Stimulated activated naive CD8-positive, alpha-beta T cell treated with anti-CD3 and anti-CD28 coated beads, Interleukin-15, Interleukin-2, amounts not matched to agents 100 ng/mL and 50 ng/mL, for 24 hours (primary cell): ENCODE measurements at regions not wholly inside any gene's neighbourhood (a gene's known extent, or its start where the extent isn't known, plus 50 kb on each side); places are given as distances from the start of the nearest gene placed in this dataset.

ENCODE experiments used
- H3K27ac Mint-ChIP-seq: one replicate; pipeline ENCODE4 v1.8.0; 2021; ENCODE audit warnings: mild to moderate bottlenecking, mixed read lengths
- H3K27me3 Mint-ChIP-seq: one replicate; pipeline ENCODE4 v1.8.0; 2021; ENCODE audit warnings: mixed read lengths
- H3K36me3 Mint-ChIP-seq: one replicate; pipeline ENCODE4 v1.8.0; 2021; ENCODE audit warnings: low read depth, mixed read lengths
- H3K4me1 Mint-ChIP-seq: one replicate; pipeline ENCODE4 v1.8.0; 2021; ENCODE audit warnings: low read depth, mixed read lengths
- H3K4me3 Mint-ChIP-seq: one replicate; pipeline ENCODE4 v1.8.0; 2021; ENCODE audit warnings: mild to moderate bottlenecking, mixed read lengths
- H3K9me3 Mint-ChIP-seq: one replicate; pipeline ENCODE4 v1.8.0; 2021; ENCODE audit warnings: mixed read lengths

DNA sequence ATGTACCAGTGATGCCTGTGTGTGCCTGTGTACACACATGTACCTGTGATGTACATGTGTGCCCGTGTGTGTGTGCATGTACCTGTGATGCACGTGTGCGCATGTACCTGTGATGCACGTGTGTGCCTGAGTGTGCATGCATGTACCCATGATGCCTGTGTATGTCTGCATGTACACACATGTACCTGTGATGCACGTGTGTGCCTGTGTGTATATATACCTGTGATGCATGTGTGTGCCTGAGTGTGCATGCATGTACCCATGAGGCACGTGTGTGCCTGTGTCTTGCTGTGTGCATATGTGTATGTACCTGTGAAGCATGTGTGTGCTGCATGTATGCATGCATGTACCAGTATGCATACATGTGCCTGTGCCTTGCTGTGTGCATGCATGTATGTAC lies 419.0 kb downstream of the IRX2 start:
- no peaks in the 10 kb centered on the region for H3K27me3 Mint-ChIP-seq

DNA sequence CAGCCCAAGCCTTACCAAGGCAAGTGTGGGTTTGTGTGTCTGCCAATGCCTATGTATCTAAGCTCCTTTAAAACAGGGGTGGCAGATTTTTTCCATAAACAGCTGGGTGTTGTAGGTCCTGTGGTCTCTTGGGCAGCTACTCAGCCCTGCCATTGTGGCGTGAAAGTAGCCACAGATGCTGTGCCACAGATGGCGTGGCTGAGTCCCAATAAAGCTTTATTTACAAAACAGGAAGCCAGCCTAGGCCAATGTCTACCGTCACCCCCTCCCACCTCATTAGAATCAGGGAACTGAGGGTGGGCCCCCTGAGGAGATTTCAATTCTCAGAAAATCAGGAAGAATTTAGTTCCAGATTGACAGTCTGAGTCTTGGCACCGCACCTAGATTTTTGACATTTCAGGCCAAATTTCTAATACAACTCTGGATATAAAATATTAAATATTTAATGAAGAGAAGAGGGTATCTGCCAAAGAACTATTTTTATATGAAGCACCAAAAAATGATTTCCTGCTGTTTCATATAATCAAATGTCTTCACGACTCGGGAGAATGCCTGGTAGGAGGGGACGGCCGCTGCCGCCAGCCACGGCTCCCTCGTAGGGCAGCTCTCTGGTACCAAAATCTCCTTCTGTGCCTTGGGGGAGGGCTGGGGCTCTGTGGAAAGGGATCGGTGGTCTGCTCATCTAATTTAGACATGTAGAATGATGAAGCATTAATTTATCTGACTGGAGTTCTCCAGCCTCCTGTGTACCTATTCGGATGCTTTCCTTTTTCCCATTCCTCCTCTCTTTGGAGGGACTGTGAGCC lies 420.9 kb downstream of the IRX2 start:
- H3K27ac Mint-ChIP-seq: no peak overlapping the region
- no peaks in the 10 kb centered on the region for H3K36me3 Mint-ChIP-seq
- peaks cover 12% of the 10 kb centered on the region for H3K9me3 Mint-ChIP-seq
- no peaks in the 10 kb centered on the region for H3K27me3 Mint-ChIP-seq
- no peaks in the 10 kb centered on the region for H3K4me1 Mint-ChIP-seq
- H3K4me3 Mint-ChIP-seq: no peak overlapping the region

More for the DNA sequence above, 419.0 kb downstream of the IRX2 start:
- H3K27ac Mint-ChIP-seq: peak overlapping the region; percentile 13
- peaks cover 12% of the 10 kb centered on the region for H3K9me3 Mint-ChIP-seq
- no peaks in the 10 kb centered on the region for H3K36me3 Mint-ChIP-seq
- H3K4me1 Mint-ChIP-seq: no peaks in the 10 kb centered on the region
- H3K4me3 Mint-ChIP-seq: no peak overlapping the region

DNA sequence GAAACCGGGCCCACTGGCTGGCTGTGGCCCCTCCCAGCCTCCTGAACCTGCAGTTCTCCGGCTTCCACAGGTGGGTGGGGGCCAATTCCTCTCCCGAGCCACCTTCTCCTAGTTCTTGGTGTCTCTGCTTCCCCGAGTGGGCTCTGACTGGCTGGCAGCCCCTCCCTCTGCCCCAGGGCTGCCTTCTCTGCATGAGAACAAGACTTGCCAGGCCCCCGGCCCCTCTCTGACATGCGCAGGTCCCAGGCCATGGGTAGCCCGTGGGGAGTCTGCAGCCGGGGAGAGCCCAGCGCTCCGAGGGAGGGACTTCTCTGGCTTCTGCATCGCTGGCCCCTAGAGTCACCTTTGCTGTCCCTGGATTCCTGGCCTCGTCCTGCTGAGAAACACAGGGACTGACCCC lies 421.7 kb downstream of the IRX2 start:
- Mint-ChIP-seq H3K9me3 (peaks cover 14% of the 10 kb centered on the region), H3K4me1 (no peaks in the 10 kb centered on the region), H3K27ac (no peak overlapping the region), H3K36me3 (no peaks in the 10 kb centered on the region), H3K4me3 (no peak overlapping the region), H3K27me3 (no peaks in the 10 kb centered on the region)

DNA sequence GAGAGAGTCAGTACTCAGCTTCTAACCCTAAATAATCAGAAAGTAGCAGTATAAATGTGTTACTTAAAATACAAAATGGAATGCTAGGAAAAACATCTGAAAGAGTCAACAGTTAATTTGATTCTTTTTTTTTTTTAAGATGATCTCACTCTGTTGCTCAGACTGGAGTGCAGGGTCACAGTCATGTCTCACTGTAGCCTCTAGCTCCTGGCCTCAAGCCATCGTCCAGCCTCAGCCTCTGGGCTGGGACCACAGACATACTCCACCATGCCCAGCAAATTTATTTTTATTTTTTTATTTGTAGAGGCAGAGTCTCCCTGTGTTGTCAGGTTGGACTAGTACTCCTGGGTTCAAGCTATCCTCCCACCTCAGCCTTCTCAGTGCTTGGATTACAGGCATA lies 424.9 kb downstream of the IRX2 start:
- Mint-ChIP-seq H3K4me3 (no peak overlapping the region), H3K4me1 (no peaks in the 10 kb centered on the region), H3K9me3 (peaks cover 10% of the 10 kb centered on the region), H3K36me3 (no peaks in the 10 kb centered on the region), H3K27ac (no peak overlapping the region), H3K27me3 (no peaks in the 10 kb centered on the region)

DNA sequence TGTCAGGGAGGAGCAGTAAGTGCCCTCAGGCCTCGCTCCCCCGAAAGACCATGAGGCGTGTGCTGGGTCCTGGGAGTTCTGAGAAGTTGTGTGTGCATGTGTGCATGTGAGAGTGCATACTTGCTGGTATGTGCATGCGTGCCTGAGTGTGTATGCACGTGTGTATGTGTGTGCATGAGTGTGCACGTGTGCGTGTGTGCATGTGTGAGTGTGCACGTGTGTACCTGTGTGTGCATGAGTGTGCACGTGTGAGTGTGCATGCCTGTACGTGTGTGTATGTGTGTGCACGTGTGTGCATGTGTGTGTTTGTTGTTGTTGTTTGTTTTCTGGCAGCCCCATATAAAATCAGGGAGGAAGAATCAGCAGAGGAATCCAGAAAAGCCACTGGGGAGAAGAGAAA lies 426.7 kb downstream of the IRX2 start:
- Mint-ChIP-seq H3K27ac (no peak overlapping the region), H3K9me3 (peaks cover 9% of the 10 kb centered on the region), H3K36me3 (no peaks in the 10 kb centered on the region), H3K4me1 (no peaks in the 10 kb centered on the region), H3K27me3 (no peaks in the 10 kb centered on the region), H3K4me3 (no peak overlapping the region)

DNA sequence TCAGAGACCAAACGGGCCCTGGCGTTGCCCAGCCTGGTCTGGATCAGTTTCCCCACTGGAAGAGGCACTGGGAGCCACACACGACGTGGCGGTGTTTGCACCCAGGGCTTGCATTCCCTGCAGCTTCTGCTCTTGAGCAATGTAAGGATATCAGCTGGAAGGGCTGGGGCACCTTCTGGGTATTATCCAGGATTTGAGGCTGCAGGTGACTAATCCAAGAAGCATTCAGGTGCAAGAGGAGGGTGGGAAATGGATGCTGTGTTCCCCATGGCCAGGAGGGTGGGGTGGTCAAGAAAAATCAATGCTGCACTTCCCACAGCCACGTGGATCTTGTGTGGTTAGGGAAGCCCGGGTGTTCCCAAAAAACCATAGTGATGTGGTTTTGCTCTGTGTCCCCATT lies 430.9 kb downstream of the IRX2 start:
- H3K27ac Mint-ChIP-seq: no peak overlapping the region
- H3K4me3 Mint-ChIP-seq: no peak overlapping the region
- peaks cover 9% of the 10 kb centered on the region for H3K9me3 Mint-ChIP-seq
- no peaks in the 10 kb centered on the region for H3K4me1 Mint-ChIP-seq
- no peaks in the 10 kb centered on the region for H3K27me3 Mint-ChIP-seq
- no peaks in the 10 kb centered on the region for H3K36me3 Mint-ChIP-seq

DNA sequence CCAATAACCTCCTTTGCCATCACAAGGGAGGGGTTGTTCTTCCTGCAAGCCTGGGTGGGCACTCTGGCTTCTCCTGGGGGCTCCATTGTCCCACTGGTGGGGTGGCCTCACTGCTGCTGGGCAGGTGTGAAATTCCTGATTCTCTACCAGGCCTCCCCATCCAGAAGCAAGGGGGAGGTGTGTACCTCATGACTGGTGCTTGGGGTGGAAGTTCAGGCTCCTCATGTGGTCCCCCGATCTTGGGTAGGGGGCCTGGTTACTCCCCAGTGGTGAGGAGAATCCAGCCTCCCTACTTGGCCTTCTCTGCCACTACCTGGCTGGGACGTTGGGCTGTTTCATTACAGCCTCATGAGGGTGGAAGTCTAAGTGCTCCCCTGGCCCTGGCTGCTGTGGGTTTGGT lies 433.9 kb downstream of the IRX2 start:
- Mint-ChIP-seq H3K27ac (no peak overlapping the region), H3K9me3 (no peaks in the 10 kb centered on the region), H3K4me3 (no peak overlapping the region), H3K36me3 (no peaks in the 10 kb centered on the region), H3K4me1 (no peaks in the 10 kb centered on the region), H3K27me3 (no peaks in the 10 kb centered on the region)

DNA sequence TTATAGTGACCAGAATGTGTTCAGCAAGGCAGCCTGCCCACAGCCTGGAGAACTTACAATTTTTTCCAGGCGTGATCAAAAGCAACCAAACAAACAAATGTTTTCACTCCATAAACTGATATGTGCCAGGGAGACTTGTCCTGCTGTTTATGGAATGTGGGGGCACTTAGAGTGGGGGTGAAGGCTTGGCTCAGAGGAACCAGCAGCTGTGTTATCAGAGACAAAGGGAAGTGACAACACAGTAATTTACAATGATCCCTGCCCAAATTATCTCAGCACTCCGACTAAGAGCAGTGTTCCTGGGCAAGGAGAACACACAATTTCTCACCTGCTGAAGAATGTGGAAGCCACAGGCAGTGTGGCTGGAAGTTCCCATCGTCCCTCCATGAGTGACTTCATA lies 429.1 kb upstream of the IRX4 start:
- H3K4me3 Mint-ChIP-seq: no peak overlapping the region
- H3K36me3 Mint-ChIP-seq: no peaks in the 10 kb centered on the region
- no peaks in the 10 kb centered on the region for H3K4me1 Mint-ChIP-seq
- no peaks in the 10 kb centered on the region for H3K27me3 Mint-ChIP-seq
- no peak overlapping the region for H3K27ac Mint-ChIP-seq
- no peaks in the 10 kb centered on the region for H3K9me3 Mint-ChIP-seq

DNA sequence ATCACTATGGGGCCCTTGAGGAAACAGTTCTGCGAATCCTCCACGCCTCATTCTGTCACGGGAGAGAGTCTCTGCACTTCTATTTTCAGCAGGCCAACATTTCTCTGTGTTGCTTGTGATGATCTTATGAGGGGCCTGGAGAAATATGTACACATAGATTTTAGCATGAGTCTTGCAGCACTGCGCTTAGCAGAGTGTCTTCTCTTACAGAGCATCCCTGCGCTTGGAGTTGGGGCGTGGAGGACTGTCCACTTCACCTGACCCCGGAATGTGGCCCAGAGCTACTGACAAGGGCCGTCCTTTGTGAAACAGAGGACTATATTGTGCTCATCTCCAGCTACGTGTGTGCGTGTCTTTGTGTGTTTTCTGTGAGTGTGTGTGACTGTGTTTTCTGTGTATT lies 428.2 kb upstream of the IRX4 start:
- no peaks in the 10 kb centered on the region for H3K27me3 Mint-ChIP-seq
- H3K9me3 Mint-ChIP-seq: no peaks in the 10 kb centered on the region
- no peak overlapping the region for H3K4me3 Mint-ChIP-seq
- H3K4me1 Mint-ChIP-seq: no peaks in the 10 kb centered on the region
- H3K27ac Mint-ChIP-seq: no peak overlapping the region
- no peaks in the 10 kb centered on the region for H3K36me3 Mint-ChIP-seq

DNA sequence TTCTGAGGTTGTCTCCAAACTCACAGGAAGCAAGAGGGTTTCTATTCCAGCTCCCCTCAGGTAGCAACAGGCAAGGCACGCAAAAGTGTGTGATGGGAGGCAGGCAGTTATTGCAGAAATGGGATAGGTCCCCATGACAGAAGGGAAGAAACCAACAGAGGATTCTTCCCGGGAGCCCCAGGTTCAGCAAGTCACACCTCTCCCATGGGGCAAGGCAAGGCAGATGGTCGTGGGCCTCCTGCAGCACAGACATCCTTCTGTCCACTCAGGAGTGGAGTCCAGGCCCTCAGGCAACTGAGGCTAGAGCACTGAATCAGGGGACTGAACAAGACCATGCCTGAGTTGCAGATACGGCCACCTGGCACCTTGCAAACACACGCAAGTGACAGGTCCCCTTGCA lies 424.9 kb upstream of the IRX4 start:
- H3K4me3 Mint-ChIP-seq: no peak overlapping the region
- H3K36me3 Mint-ChIP-seq: no peaks in the 10 kb centered on the region
- H3K4me1 Mint-ChIP-seq: no peaks in the 10 kb centered on the region
- H3K27me3 Mint-ChIP-seq: no peaks in the 10 kb centered on the region
- H3K9me3 Mint-ChIP-seq: no peaks in the 10 kb centered on the region
- H3K27ac Mint-ChIP-seq: no peak overlapping the region

DNA sequence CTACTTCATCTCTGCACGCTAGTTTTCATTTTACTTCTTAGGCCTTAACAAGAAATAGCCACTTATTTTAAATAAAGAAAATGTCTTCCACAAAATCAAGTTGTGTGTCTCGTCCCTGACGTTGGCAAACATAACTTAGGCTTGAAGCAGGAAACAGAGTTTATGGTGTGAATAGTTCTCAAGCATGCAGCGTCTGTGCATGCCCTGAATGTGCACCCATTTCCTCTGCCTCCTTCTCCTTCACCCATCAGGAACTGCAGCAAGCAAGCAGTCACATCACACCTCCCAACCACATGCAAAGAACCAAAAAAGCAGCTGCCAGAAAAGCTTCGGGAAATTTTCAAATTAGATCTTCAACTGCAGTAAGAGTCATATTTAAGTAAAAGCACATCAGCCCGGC lies 424.0 kb upstream of the IRX4 start:
- H3K4me3 Mint-ChIP-seq: no peak overlapping the region

DNA sequence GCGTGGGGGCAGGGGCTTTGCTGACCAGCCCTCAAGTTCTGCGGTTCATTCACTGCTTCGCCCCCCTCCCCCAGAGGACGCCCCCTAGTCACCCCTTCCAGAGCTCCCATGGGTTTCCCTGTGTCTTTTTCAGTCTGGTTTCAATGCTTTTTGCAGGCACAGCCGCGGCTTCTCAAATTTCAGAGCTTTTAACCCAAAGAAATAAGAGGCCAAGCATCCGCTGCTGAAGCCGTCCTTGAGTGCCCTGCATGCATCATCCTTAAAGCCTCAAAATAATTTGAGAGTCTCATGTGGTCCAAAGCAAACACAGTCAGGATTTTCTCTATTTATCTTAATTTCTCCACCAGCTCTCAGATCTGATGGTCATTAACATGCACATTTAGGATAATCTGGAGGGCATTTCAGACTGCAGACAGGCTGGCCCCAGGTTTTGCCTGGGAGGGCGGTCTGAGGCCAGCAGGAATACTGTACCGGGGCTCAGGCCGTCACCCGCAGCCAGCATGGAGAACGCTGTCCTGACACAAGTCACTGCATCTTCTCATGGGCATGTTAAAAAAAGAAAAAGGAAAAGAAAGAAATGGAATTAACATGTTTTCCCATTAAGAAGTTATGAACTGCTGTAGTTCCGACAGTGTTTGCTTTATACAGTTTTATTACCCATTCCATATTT lies 420.8 kb upstream of the IRX4 start:
- H3K36me3 Mint-ChIP-seq: no peaks in the 10 kb centered on the region
- H3K27me3 Mint-ChIP-seq: no peaks in the 10 kb centered on the region
- H3K9me3 Mint-ChIP-seq: no peaks in the 10 kb centered on the region
- H3K4me1 Mint-ChIP-seq: no peaks in the 10 kb centered on the region
- H3K27ac Mint-ChIP-seq: no peak overlapping the region
- H3K4me3 Mint-ChIP-seq: no peak overlapping the region

More for the DNA sequence above, 424.0 kb upstream of the IRX4 start:
- H3K4me1 Mint-ChIP-seq: no peaks in the 10 kb centered on the region
- no peaks in the 10 kb centered on the region for H3K9me3 Mint-ChIP-seq
- H3K27ac Mint-ChIP-seq: no peak overlapping the region
- H3K36me3 Mint-ChIP-seq: no peaks in the 10 kb centered on the region
- no peaks in the 10 kb centered on the region for H3K27me3 Mint-ChIP-seq

DNA sequence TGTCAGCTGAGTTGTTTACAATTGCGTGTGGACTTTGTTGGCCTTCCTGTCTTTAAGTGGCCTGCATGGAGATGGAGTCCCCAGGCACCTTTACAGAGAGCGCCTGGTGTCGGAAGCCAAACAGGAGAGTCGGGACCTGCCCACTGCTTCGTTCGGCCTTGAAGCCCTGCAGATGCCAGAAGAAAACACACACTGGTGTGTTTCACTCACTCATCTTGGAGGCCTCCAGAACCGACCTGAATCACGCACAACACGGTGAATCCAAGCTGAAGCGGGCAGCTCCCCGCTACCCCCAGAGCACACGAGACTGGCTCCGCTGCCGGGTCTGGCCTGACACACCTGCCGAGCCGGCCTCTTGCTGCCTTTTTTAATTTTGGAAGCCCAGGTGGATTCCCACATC lies 419.4 kb upstream of the IRX4 start:
- H3K36me3 Mint-ChIP-seq: no peaks in the 10 kb centered on the region
- H3K4me1 Mint-ChIP-seq: no peaks in the 10 kb centered on the region
- H3K4me3 Mint-ChIP-seq: no peak overlapping the region
- H3K9me3 Mint-ChIP-seq: no peaks in the 10 kb centered on the region
- no peak overlapping the region for H3K27ac Mint-ChIP-seq
- no peaks in the 10 kb centered on the region for H3K27me3 Mint-ChIP-seq

DNA sequence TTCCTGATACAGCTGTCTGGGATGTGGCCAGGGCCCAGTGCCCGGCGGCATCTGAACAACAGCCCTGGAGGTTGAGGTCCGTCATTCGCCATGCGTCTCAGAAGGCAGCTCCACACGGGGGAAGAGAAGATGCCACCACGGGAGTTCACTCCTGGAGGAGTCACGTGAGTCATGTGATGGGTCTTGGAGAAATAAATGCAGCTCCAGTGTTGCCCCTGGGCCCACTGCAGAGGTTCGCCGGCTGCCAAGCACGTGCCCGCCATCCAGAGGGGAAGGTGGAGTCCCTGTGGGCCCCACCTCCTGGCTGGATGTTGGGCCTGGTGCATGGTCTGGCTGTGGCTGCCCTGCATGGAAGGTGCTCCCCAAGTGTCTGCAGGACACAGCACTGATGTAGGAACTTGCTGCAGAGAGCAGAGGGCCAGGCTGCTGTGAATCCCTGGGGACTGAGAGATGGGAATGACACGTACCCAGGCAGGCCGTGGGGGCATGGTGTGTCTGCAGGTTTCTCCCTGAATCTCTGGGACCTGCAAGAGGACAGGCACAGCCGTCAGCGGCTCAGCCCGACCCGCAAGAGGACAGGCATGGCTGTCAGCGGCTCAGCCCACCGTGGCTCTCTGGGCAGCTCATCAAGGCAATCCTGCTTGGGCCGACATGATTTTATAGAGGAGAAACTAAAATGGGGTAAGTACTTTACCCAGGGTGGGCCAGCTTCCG lies 418.3 kb upstream of the IRX4 start:
- H3K4me1 Mint-ChIP-seq: no peaks in the 10 kb centered on the region
- H3K9me3 Mint-ChIP-seq: no peaks in the 10 kb centered on the region
- no peaks in the 10 kb centered on the region for H3K36me3 Mint-ChIP-seq
- H3K27ac Mint-ChIP-seq: no peak overlapping the region
- no peak overlapping the region for H3K4me3 Mint-ChIP-seq
- no peaks in the 10 kb centered on the region for H3K27me3 Mint-ChIP-seq

DNA sequence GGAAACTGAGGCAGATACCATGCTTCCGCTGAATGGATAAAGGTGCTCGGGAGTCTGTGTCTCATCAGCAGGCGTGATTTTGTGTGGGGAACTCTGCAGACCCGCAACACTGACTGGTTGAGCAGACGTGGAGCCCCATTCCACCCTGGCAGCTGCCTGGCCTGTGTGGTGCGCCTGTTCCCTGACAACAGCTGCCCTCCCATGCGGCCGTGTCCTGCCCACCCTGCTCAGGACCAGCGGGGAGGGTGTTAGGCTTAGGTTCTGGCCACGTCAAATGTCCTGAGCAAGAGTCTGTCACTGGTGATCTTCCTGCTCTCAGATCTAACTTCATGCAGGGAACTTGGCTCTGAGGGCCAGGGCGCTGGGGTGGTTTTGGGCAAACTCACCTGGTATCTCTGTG lies 417.7 kb upstream of the IRX4 start:
- H3K4me3 Mint-ChIP-seq: no peak overlapping the region
- no peaks in the 10 kb centered on the region for H3K36me3 Mint-ChIP-seq
- no peaks in the 10 kb centered on the region for H3K4me1 Mint-ChIP-seq
- H3K27me3 Mint-ChIP-seq: no peaks in the 10 kb centered on the region
- no peak overlapping the region for H3K27ac Mint-ChIP-seq
- H3K9me3 Mint-ChIP-seq: no peaks in the 10 kb centered on the region
